ENCODE measurements at regions not wholly inside any gene's neighbourhood (a gene's known extent, or its start where the extent isn't known, plus 50 kb on each side); places are given as distances from the start of the nearest gene placed in this dataset.

DNA sequence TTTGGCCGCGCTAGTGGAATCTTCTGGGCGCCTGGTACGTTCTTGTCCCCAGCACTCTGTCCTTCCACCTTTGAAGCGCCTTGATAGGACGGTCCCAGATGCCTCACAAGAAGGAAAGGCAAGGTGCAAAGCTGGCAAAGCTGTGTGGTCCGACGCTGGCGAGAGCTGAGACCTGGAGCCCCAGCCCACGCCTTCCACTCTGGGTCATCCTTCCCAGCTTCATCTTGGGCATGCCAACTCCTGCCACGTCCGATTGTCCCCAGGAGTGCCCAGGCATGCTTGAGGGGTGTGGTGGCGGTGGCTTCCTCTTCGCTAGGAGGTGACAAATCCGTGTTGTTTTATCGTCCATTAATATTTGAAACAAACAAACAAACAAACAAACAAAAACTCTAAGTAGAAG, 123.9 kb upstream of the DPYD start:
- TF ChIP-seq EP300 (IDR thresholded peaks at IDR 0.05; ENCODE audit: borderline replicate concordance) (no peak), CREB1 (IDR thresholded peaks at IDR 0.05; ENCODE audit: low read depth) (no peak), TAF1 (IDR thresholded peaks at IDR 0.05; ENCODE audit: low read depth) (no peak), EGR1 (IDR thresholded peaks at IDR 0.05) (no peak), ZBTB7A (IDR thresholded peaks at IDR 0.05; ENCODE audit: low read depth) (no peak), RAD21 (IDR thresholded peaks at IDR 0.05; ENCODE audit: low read depth) (no peak), NFIC (IDR thresholded peaks at IDR 0.05) (no peak), USF1 (IDR thresholded peaks at IDR 0.05) (no peak), CEBPB (IDR thresholded peaks at IDR 0.05) (no peak), TCF12 (IDR thresholded peaks at IDR 0.05; ENCODE audit: low read depth) (no peak)
- TF ChIP-seq, protein P1, sequence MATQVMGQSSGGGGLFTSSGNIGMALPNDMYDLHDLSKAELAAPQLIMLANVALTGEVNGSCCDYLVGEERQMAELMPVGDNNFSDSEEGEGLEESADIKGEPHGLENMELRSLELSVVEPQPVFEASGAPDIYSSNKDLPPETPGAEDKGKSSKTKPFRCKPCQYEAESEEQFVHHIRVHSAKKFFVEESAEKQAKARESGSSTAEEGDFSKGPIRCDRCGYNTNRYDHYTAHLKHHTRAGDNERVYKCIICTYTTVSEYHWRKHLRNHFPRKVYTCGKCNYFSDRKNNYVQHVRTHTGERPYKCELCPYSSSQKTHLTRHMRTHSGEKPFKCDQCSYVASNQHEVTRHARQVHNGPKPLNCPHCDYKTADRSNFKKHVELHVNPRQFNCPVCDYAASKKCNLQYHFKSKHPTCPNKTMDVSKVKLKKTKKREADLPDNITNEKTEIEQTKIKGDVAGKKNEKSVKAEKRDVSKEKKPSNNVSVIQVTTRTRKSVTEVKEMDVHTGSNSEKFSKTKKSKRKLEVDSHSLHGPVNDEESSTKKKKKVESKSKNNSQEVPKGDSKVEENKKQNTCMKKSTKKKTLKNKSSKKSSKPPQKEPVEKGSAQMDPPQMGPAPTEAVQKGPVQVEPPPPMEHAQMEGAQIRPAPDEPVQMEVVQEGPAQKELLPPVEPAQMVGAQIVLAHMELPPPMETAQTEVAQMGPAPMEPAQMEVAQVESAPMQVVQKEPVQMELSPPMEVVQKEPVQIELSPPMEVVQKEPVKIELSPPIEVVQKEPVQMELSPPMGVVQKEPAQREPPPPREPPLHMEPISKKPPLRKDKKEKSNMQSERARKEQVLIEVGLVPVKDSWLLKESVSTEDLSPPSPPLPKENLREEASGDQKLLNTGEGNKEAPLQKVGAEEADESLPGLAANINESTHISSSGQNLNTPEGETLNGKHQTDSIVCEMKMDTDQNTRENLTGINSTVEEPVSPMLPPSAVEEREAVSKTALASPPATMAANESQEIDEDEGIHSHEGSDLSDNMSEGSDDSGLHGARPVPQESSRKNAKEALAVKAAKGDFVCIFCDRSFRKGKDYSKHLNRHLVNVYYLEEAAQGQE (IDR thresholded peaks at IDR 0.05; ENCODE audit: low read depth) = no peak
- TF ChIP-seq, protein P2, sequence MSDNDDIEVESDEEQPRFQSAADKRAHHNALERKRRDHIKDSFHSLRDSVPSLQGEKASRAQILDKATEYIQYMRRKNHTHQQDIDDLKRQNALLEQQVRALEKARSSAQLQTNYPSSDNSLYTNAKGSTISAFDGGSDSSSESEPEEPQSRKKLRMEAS (IDR thresholded peaks at IDR 0.05) = no peak

Data from Ishikawa (cell line).